RWPE1 (cell line): ENCODE measurements at regions not wholly inside any gene's neighbourhood (a gene's known extent, or its start where the extent isn't known, plus 50 kb on each side); places are given as distances from the start of the nearest gene placed in this dataset.

ENCODE experiments used
- CTCF ChIA-PET: fragments of 350-600 bp; sonication (Branson Sonifier 250); formaldehyde crosslinking; extraction: SDS; loops from one replicate; lab custom pipeline; 2021; lab: Yijun Ruan, JAX
- POLR2A ChIA-PET: fragments of 400-600 bp; formaldehyde crosslinking; extraction: SDS; loops from one replicate; lab custom pipeline; 2020; ENCODE audit warnings: antibody characterized with exemption; ENCODE audit not compliant: low non-redundant PET; lab: Yijun Ruan, JAX
- DNase-seq: peaks from one replicate; pipeline ENCODE4 v3.0.0; 2012; ENCODE audit warnings: low spot score
- H3K27ac ChIP-seq: fragments of 450-650 bp; 2 replicates; pipeline ENCODE4 v1.5.1; 2017
- TF ChIP-seq, protein P1 (sequence below): fragments of 450-650 bp; conservative IDR thresholded peaks from 2 replicates; pipeline ENCODE4 v1.5.1; 2017; ENCODE audit warnings: low read depth, mild to moderate bottlenecking

DNA sequence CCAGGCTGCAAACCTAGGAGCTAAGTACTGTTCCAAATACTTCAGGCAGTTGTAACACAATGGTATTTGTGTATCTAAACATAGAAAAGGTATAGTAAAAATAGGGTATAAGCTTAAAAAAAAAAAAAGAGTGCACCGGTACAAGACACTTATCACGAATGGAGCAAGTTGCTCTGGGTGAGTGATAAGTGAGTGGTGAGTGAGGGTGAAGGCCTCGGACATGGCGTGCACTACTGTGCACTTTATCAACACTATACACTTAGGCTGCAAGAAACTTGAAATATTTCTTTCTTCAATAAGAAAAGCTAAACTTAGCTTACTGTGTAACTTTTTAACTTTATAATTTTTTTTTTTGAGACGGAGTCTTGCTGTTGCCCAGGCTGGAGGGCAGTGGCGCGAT lies 159.5 kb upstream of the PDE10A start:
- CTCF ChIA-PET = interaction anchor here (0.6 kb wide), 1 partner anchor 935 kb away, joined by 3 read pairs; no protein-coding TSS in a partner anchor

DNA sequence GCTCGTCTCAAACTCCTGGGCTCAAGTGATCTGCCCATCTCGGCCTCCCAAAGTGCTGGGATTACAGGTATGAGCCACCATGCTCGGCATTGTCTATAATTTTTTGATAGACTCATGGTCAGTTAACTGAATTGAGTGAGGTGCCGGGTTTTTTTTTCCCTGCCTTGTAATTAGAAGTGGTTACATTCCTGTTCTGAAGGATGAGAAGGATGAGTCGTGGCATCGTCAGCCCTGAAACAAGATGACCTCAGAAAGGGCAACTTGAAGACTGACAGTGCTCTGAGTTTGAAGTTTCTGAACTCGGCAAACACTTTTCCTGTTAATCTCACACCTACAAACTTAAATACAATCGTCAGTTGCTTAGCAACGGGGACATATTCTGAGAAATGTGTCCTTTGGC lies 158.7 kb upstream of the PDE10A start:
- POLR2A ChIA-PET = no interaction called here
- peak; percentile 12 for DNase-seq
- CTCF ChIA-PET = no interaction called here
- H3K27ac ChIP-seq = no peak overlapping the region
- TF ChIP-seq, protein P1, sequence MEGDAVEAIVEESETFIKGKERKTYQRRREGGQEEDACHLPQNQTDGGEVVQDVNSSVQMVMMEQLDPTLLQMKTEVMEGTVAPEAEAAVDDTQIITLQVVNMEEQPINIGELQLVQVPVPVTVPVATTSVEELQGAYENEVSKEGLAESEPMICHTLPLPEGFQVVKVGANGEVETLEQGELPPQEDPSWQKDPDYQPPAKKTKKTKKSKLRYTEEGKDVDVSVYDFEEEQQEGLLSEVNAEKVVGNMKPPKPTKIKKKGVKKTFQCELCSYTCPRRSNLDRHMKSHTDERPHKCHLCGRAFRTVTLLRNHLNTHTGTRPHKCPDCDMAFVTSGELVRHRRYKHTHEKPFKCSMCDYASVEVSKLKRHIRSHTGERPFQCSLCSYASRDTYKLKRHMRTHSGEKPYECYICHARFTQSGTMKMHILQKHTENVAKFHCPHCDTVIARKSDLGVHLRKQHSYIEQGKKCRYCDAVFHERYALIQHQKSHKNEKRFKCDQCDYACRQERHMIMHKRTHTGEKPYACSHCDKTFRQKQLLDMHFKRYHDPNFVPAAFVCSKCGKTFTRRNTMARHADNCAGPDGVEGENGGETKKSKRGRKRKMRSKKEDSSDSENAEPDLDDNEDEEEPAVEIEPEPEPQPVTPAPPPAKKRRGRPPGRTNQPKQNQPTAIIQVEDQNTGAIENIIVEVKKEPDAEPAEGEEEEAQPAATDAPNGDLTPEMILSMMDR = no peak

More for the DNA sequence above, 159.5 kb upstream of the PDE10A start:
- no peak for DNase-seq
- no peak overlapping the region for H3K27ac ChIP-seq
- POLR2A ChIA-PET = no interaction called here
- TF ChIP-seq, protein P1 = no peak

DNA sequence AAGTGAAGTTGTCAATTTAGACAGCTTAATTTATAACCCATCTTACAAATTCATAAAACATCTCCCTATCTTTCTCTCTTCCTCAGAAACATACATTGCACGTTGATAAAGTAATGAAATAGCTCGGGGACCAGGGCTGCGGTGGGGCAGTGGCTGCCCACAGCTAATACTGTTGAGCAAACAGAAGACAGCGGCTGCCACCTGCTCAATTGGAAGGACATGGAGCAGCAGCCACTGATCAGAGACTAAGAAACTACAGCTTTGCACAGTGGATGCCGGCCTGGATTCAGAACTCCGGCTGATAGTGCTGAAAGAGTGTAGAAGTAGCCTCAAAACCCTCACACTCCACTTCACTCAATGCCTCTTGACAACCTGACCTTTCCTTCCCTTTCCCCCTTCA lies 157.9 kb upstream of the PDE10A start:
- POLR2A ChIA-PET = no interaction called here
- CTCF ChIA-PET = no interaction called here
- TF ChIP-seq, protein P1 = no peak

DNA sequence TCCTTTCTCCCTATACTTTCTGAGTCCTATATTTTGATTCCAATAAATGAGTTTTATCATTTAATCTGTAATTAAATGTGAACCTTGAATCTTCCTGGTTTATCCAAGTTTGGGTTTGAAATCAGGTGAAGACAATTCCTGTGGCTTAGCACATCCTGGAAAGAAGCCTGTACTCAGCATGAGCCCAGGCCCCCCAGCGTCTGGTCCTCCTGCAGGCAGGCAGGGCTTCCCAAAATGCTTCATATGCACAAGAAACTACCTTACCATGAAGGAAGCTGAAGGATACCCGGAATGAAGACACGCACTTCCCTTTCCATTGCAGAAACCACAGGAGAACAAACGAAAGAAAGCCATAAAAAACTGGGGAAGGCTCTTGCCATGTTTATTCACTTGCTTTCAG lies 157.4 kb upstream of the PDE10A start:
- H3K27ac ChIP-seq = no peak overlapping the region
- DNase-seq = no peak
- POLR2A ChIA-PET = no interaction called here
- CTCF ChIA-PET = interaction anchor here (0.7 kb wide), 2 partner anchors 30 to 138 kb away, joined by 3 to 4 read pairs; no protein-coding TSS in a partner anchor
- TF ChIP-seq, protein P1 = no peak

More for the DNA sequence above, 157.9 kb upstream of the PDE10A start:
- no peak overlapping the region for H3K27ac ChIP-seq
- no peak for DNase-seq

DNA sequence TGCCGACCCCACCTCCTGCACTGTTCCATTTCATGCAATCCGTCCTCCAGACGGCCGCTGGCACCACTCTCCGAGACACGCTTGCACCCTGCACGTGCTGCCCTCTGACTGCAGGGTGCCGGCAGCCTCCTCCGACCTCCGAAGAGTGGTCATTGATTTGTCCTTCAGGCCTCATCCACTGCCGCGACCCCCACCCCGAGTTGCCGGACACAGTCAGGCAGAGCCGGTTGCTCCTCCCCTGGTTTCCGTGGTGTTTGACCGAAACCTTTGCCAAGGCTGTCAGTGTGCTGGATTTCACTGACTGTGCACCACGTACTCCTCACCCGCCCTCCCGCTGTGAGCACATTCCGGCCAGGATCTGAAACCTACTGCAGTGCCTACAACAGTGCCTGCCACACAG lies 156.4 kb upstream of the PDE10A start:
- TF ChIP-seq, protein P1 = no peak
- DNase-seq = no peak
- no peak overlapping the region for H3K27ac ChIP-seq
- ChIA-PET POLR2A (no interaction called here), CTCF (no interaction called here)

DNA sequence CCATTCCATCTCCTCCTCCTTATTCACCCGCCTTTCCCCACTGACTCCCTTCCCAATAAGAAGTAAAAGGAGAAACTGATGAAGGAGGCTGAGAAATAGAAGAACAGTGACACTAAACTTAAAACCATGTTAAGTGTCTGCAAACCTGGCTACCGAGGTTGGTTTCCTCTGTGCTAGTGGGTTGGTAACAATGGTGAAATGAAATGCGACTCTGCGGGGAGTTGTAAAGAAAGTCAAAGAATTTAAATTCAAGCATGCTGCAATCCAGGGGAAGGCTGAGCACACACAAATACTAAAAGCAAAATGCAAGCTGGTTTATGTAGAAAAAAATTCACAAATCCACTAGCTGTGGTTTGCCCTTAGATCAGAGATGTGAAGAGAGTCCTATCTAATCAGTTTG lies 155.2 kb upstream of the PDE10A start:
- TF ChIP-seq, protein P1 = no peak
- no peak overlapping the region for H3K27ac ChIP-seq
- ChIA-PET CTCF (interaction anchor here (0.7 kb wide), 1 partner anchor 378 kb away, joined by 3 read pairs; no protein-coding TSS in a partner anchor), POLR2A (no interaction called here)
- no peak for DNase-seq
